Effector CD4-positive, alpha-beta T cell (primary cell): ENCODE measurements at regions not wholly inside any gene's neighbourhood (a gene's known extent, or its start where the extent isn't known, plus 50 kb on each side); places are given as distances from the start of the nearest gene placed in this dataset.
"Not testable (repeated sequence)": the region's sequence is repeated elsewhere in the genome, so short reads cannot be mapped to it uniquely, and the experiment has no call there.

Source experiments
- DNase-seq: peaks from one replicate; pipeline ENCODE4 v3.0.0-alpha.2; 2020

GRCh38 chr7:10343108-10343507 is 630.6 kb upstream of the PHF14 start:
- no peak for DNase-seq

- DNase-seq = no peak
Measured at GRCh38 chr7:10346032-10346431, 627.6 kb upstream of the PHF14 start.

GRCh38 chr7:10355816-10356215 is 617.9 kb upstream of the PHF14 start:
- DNase-seq = no peak

GRCh38 chr7:10360050-10360449 is 613.6 kb upstream of the PHF14 start:
- DNase-seq = no peak

- no peak for DNase-seq
Measured at GRCh38 chr7:10401793-10402192, 571.9 kb upstream of the PHF14 start.

- no peak for DNase-seq
Measured at GRCh38 chr7:10412422-10413019, 561.2 kb upstream of the PHF14 start.

- DNase-seq = no peak
Measured at GRCh38 chr7:10418985-10419384, 554.7 kb upstream of the PHF14 start.

GRCh38 chr7:10429031-10429430 is 544.6 kb upstream of the PHF14 start:
- no peak for DNase-seq

GRCh38 chr7:10429511-10429910 is 544.2 kb upstream of the PHF14 start:
- no peak for DNase-seq

- DNase-seq = no peak
Measured at GRCh38 chr7:10436302-10436701, 537.4 kb upstream of the PHF14 start.

GRCh38 chr7:10439027-10439426 is 534.6 kb upstream of the PHF14 start:
- DNase-seq = no peak

GRCh38 chr7:10455936-10456335 is 517.7 kb upstream of the PHF14 start:
- DNase-seq = no peak

- DNase-seq = no peak
Measured at GRCh38 chr7:10460474-10460873, 513.2 kb upstream of the PHF14 start.

GRCh38 chr7:10463701-10464100 is 510.0 kb upstream of the PHF14 start:
- DNase-seq = no peak

GRCh38 chr7:10465536-10465935 is 508.1 kb upstream of the PHF14 start:
- not testable (repeated sequence) for DNase-seq

- DNase-seq = no peak
Measured at GRCh38 chr7:10468908-10469307, 504.8 kb upstream of the PHF14 start.

- no peak for DNase-seq
Measured at GRCh38 chr7:10469476-10469875, 504.2 kb upstream of the PHF14 start.

- no peak for DNase-seq
Measured at GRCh38 chr7:10471280-10472058, 502.2 kb upstream of the PHF14 start.

GRCh38 chr7:10472115-10472514 is 501.6 kb upstream of the PHF14 start:
- no peak for DNase-seq

- DNase-seq = no peak
Measured at GRCh38 chr7:10473569-10473968, 500.1 kb upstream of the PHF14 start.

- DNase-seq = no peak
Measured at GRCh38 chr7:10474048-10474447, 499.6 kb upstream of the PHF14 start.

- DNase-seq = no peak
Measured at GRCh38 chr7:10475940-10476641, 497.6 kb upstream of the PHF14 start.

GRCh38 chr7:10476642-10477041 is 497.0 kb upstream of the PHF14 start:
- DNase-seq = no peak

- DNase-seq = no peak
Measured at GRCh38 chr7:10483671-10484070, 490.0 kb upstream of the PHF14 start.
